COLO668 (cell line): ENCODE measurements at regions not wholly inside any gene's neighbourhood (a gene's known extent, or its start where the extent isn't known, plus 50 kb on each side); places are given as distances from the start of the nearest gene placed in this dataset.

ENCODE experiments used
- DNase-seq: peaks from one replicate; lab custom pipeline; 2025; ENCODE audit not compliant: unreplicated experiment; lab: John Stamatoyannopoulos, UW

- no peak for DNase-seq
Measured at GRCh38 chr6:40726853-40727252, 139.7 kb upstream of the LRFN2 start.

DNA sequence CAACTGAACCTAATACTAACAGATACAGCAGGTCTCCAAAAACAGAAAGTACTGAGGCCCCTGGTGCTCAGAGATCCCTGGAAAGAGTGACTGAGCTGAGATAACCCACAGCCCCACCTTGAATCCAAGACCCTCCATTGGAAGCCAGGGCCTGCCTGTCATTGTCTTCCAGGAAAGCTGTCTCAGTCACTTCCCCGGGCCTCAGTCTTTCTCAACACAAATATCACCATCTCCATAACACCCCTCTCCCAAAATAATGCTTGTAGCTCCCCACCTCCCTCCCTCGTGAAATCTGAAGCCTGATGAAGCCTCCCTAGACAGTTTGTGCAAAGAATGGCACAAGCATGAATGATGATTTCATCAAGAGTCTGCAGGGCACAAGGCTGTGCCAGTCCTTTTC lies 138.2 kb upstream of the LRFN2 start:
- no peak for DNase-seq

- DNase-seq = no peak
Measured at GRCh38 chr6:40724886-40725285, 137.7 kb upstream of the LRFN2 start.

DNA sequence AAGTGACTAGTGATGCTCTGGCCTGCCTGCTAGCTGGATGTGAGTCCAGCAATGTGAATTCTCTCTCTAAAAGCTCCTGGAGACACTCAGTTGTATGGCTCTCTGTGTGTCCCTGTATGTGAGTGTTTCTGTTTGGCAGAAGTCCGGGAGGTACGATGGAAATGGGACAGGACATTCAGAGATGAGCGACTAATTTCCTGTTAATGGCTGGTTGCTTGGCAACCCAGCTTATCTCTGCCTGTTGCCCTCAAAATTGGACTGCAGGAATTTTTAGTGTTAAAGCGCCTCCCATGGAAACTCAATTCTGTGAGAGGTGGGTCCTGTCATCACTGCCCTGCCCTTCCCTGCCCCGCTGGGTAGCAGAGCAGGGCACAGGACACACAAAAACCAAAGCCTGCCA lies 136.8 kb upstream of the LRFN2 start:
- peak; percentile 1 for DNase-seq

GRCh38 chr6:40722553-40723258 lies 135.5 kb upstream of the LRFN2 start:
- DNase-seq = no peak

GRCh38 chr6:40722091-40722490 lies 134.9 kb upstream of the LRFN2 start:
- no peak for DNase-seq

DNA sequence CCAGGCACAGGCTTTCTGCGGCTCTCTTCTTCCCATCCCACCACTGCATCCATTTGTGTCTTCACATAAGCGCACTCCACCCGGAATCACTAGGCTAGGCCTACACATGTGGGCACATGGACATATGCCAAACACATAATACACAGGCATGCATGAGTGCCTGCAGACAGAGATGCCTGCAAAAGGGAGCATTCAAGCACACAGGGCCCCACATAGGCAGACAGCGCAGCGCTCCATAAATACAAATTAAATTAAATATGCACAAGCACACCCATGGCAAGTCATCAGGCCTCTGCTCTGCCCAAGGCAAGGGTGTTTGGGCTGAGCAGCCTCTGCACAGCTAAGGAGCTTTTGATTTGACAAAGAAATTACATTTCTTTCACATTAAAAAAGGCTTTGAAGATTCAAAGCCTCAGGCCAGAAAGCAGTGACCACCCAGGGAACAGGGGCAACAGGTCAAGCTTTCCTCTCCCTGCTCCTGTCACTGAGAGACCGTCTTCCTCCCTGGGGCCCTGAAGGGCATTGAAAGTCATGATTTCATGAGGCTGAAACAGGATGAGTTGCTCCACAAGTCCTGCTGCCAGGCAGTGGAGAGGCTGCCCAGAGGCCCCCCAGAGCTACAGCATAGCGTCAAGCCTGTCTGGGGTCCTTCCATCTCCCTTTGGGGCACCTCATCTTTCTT lies 134.2 kb upstream of the LRFN2 start:
- peak; percentile 2 for DNase-seq

- DNase-seq = no peak
Measured at GRCh38 chr6:40720375-40720748, 133.2 kb upstream of the LRFN2 start.

DNA sequence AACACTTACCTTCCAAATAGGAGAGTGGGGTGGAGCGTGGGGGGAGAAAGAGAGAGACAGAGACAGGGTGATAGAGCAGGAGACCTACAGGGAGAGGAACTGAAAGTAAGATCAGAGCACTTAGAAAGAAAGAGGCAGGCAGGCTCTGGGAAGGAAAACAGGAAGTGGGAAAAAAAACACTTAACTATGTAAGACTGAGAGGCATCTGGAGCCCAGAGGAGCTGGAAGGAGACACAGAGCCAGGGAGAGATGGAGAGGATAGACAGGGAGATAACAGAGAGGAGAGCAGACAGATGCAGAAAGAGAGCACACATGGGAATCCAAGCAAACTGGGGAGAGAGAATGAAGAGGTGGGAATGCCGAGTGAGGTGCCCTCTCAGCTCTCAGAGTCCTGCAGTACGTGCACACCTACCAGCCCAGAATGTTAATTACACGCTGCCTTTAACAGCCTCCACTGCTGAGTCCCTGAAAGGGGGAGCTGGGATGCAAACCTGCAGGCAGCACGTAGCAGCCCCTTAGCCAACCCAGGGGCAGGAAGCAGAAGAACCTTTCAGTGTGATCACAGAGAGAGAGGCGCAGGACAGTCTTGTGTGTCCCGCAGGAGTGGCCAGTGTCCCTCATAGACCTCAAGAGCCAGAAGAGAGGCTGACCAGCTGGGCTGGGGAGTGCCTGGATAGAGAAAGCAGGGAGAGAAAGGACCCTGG lies 132.7 kb upstream of the LRFN2 start:
- no peak for DNase-seq

GRCh38 chr6:40718401-40718800 lies 131.2 kb upstream of the LRFN2 start:
- DNase-seq = no peak

DNA sequence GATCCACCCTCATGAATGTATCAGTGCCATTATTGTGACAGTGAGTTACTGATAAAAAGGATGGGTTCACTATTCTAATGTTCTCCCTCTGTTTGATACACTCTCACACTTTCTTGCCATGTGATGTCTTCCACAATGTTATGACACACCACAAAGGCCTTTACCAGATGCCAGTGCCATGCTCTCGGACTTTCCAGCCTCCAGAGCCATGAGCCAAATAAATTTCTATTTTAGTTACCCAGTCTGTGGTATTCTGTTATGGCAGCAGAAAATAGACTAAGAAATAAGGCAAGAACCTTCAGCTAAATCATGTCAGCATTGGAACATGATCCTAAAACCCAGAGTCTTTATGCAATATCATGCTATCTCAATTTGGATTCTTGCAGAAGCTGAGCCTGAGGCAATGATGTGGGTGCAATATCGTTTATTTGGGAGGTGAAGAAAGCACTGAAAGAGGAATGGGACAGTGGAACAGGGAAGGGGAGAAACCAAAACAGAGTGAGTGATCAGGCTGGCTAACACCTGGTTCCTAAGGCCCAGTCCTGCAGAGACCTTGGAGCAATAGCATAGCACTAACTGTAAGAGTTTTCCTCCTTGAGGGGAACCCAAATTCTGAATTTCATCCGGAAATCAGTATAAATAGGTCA lies 130.4 kb upstream of the LRFN2 start:
- no peak for DNase-seq

DNA sequence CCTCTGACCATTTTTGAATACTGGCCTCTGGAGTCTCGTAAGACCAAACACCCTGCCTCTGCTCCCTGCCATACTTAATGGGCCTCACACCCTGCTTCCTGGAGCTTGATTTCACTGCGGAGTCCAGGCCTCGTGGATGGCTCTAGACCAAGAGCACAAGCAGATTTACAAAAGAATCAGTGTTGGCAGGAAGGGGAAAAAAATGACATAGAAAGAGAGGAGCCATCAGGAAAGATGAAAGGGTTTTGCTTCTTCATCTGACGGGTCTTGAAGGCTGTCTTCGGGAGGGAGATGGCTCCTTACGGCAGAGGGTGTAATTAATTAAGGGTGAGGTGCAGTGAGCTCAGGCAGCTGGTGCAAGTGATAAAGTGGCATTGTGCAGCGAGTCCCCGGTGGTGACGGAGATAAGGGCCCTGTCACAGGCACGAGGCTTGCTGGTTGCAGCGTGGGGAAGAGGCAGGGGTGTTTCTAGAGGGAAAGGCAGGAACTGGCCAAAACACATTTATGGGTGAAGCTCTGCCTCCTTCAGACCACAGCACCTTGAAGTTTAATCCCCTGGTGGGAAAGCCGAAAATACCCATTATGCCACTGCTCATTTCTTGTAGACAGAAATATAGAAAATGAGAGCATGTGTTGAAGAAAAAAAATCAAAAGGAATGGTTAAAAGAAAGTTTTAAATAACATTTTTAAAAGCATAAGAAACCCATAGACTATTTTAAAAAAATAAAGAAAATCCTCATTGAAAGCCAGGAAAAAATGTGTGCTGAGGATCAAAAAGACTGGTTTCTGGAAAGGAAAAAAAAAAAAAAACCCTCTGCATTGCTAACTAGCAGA lies 128.6 kb upstream of the LRFN2 start:
- DNase-seq = peak; percentile 43

GRCh38 chr6:40714576-40715564 lies 127.7 kb upstream of the LRFN2 start:
- DNase-seq = peak; percentile 83

GRCh38 chr6:40714143-40714542 lies 127.0 kb upstream of the LRFN2 start:
- DNase-seq = peak; percentile 16

GRCh38 chr6:40713002-40713719 lies 126.0 kb upstream of the LRFN2 start:
- no peak for DNase-seq

GRCh38 chr6:40710626-40711330 lies 123.6 kb upstream of the LRFN2 start:
- DNase-seq = peak; percentile 30

DNA sequence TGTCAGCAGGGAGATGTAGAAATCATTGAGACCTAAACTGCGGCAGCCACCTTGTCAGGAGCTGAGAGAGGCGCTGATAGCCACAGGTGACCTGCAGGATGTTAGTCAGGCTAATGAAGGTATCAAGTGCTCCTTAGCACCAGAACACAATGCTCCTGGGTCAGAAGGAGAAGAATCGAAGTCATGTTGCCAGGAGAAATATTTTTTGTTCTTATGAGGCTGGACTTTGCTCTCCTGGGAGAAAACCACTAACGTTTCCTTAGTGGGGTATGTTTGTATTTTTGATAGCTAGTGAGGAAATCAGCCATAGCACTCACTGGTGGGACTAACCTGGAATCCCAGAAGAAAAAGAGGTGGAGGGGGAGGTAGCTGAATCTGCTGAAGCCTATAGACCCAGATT lies 120.9 kb upstream of the LRFN2 start:
- DNase-seq = no peak

DNA sequence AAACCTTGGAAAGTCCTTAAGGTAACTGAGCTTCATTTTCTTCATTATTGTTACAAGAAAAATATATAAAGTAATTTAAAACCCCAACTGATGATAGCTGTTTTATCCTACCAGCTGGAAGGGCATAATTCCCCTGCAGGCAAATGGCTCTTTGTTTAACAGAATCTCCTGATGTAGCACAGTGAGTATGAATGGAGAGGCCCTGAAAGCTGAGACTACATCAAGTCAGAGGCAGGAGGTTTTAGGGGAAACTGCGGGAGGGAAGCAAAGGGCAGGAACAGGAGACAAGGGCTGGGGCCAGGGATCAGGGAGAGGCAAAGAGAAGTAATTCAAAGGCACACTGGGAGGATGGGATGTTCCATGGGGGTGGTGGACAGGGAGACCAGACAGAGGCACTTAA lies 119.0 kb upstream of the LRFN2 start:
- DNase-seq = no peak
